HCT116 (cell line): ENCODE measurements at regions not wholly inside any gene's neighbourhood (a gene's known extent, or its start where the extent isn't known, plus 50 kb on each side); places are given as distances from the start of the nearest gene placed in this dataset.

ENCODE experiments used
- CEBPB ChIP-seq: IDR thresholded peaks from 2 replicates; pipeline ENCODE4 v1.6.1; 2012; ENCODE audit warnings: low read depth
- EZH2 ChIP-seq: fragments of 200-600 bp; sonication (generic); IDR thresholded peaks from 2 replicates; pipeline ENCODE4 v1.6.1; 2017; ENCODE audit warnings: antibody characterized with exemption, mixed run types
- POLR2A ChIP-seq: IDR thresholded peaks from 2 replicates; pipeline ENCODE4 v1.7.0; 2011; ENCODE audit warnings: borderline replicate concordance; ENCODE audit not compliant: insufficient read depth, insufficient read length; ENCODE audit errors: extremely low read depth
- POLR2AphosphoS5 ChIP-seq: IDR thresholded peaks from 2 replicates; pipeline ENCODE4 v1.6.1; 2011; ENCODE audit warnings: mild to moderate bottlenecking, low read depth, low read length, moderate library complexity
- ZNF274 ChIP-seq: fragments of 200-500 bp; sonication (Bioruptor generic); IDR thresholded peaks from 2 replicates; pipeline ENCODE4 v1.6.1; 2014; ENCODE audit warnings: mild to moderate bottlenecking, low read depth, low read length, inconsistent platforms
- TF ChIP-seq, protein P1 (sequence below), 3 experiments: fragments of 200-600 bp in 1 of 3; sonication (generic) in 1 of 3; IDR thresholded peaks in 2 of 3; conservative IDR thresholded peaks in 1 of 3; 2 replicates each; pipeline ENCODE4 v1.5.1; 2012 to 2017; ENCODE audit warnings: low read depth in 2 of 3, low read length in 2 of 3, antibody characterized with exemption in 1 of 3, borderline replicate concordance in 1 of 3, control low read depth in 1 of 3, mild to moderate bottlenecking in 1 of 3, mixed read lengths in 1 of 3, mixed run types in 1 of 3, moderate library complexity in 1 of 3; ENCODE audit not compliant: insufficient read depth in 1 of 3

DNA sequence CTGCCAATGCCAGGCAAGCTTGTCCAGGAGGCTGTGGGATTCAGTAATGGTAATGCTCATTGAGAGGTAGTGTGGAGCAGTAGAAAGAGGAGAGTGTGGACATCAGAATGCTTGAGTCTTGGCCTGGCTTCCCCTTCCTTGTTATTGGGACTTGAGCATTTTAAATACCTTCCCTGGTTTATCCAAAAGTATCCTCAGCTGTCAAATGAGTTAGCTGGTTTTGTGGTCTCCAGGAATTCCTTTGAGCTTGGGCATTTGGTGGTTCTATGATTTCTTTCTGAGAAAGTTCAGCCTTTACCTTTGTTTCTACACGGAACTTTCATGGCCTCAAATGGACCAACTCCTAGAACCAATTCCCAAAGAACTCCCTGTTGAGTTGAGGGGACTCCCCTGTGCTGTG lies 264.3 kb downstream of the PTEN start:
- TF ChIP-seq POLR2AphosphoS5 (no peak), ZNF274 (no peak), EZH2 (no peak), POLR2A (no peak), CEBPB (no peak)
- TF ChIP-seq, protein P1, sequence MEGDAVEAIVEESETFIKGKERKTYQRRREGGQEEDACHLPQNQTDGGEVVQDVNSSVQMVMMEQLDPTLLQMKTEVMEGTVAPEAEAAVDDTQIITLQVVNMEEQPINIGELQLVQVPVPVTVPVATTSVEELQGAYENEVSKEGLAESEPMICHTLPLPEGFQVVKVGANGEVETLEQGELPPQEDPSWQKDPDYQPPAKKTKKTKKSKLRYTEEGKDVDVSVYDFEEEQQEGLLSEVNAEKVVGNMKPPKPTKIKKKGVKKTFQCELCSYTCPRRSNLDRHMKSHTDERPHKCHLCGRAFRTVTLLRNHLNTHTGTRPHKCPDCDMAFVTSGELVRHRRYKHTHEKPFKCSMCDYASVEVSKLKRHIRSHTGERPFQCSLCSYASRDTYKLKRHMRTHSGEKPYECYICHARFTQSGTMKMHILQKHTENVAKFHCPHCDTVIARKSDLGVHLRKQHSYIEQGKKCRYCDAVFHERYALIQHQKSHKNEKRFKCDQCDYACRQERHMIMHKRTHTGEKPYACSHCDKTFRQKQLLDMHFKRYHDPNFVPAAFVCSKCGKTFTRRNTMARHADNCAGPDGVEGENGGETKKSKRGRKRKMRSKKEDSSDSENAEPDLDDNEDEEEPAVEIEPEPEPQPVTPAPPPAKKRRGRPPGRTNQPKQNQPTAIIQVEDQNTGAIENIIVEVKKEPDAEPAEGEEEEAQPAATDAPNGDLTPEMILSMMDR (IDR thresholded peaks at IDR 0.05 in 2 of 3, conservative IDR thresholded peaks at IDR 0.05 in 1 of 3; ENCODE audit: borderline replicate concordance in 1 of 3, insufficient read depth in 1 of 3, low read depth in 2 of 3, low read length in 2 of 3): no peak
